ENCODE measurements at regions not wholly inside any gene's neighbourhood (a gene's known extent, or its start where the extent isn't known, plus 50 kb on each side); places are given as distances from the start of the nearest gene placed in this dataset.

DNA sequence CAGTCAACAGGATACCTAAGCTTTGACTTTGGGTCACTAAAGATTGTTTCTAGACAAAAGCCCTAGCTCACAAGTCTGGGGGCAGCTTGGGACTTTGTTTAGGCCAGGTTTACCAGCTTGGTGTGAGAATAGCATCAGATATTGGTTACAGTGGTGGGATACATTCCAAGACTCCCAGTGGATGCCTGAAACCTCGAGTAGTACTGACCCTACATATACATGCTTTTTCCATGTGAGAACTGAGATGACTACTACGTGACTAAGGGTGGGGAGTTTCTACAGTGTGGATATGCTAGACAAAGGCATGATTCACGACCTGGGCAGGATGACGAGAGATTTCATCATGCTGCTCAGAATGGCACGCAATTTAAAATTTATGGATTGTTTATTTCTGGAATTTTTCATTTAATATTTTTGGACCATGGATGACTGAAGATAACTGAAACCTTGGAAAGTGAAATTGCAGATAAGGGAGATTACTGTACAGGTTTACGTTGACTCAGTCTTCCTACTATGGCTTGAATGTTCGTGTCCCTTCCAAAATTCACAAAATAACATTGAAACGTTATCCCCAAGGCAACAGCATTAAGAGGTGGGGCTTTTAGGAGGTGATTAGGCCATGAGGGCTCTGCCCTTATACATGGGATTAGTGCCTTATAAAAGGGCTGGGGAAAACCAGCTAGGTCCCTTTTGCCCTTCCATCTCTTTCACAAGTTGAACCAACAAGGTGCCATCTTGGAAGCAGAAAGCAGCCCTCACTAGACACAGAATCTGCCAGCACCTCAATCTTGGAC is 50.2 kb upstream of the CTAGE1 start:
- Mint-ChIP-seq H3K27me3 (peaks cover 0 to 12% of the 10 kb centered on the region in 2 donors), H3K9me3 (no peaks in the 10 kb centered on the region), H3K36me3 (ENCODE audit: insufficient read depth) (no peaks in the 10 kb centered on the region), H3K27ac (no peak overlapping the region), H3K4me3 (no peak overlapping the region), H3K4me1 (ENCODE audit: low read depth in 2 of 2) (peaks cover 14 to 21% of the 10 kb centered on the region in 2 donors)
- DNase-seq (no peak), ATAC-seq (replicated peaks) (no peak)

DNA sequence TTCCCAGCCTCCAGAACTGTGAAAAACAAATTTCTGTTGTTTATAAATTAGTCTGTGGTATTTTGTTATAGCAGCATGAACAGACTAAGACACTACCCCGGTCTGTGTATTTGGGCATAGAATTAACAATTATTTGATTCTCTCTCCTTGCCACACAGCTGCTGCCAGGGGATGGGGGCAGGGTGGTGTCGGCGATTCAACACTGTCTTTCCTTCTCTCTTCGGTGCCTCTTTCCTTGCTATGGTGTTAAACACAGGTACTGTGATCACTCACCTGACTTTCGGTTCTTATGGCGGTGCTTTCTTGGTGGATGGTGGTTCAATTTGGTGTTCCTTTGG is 50.8 kb upstream of the CTAGE1 start:
- no peak overlapping the region for H3K27ac Mint-ChIP-seq
- no peaks in the 10 kb centered on the region for H3K36me3 Mint-ChIP-seq (ENCODE audit: insufficient read depth)
- no peaks in the 10 kb centered on the region for H3K9me3 Mint-ChIP-seq
- no peak overlapping the region for H3K4me3 Mint-ChIP-seq
- H3K4me1 Mint-ChIP-seq (ENCODE audit: low read depth in 2 of 2) = peaks cover 14 to 25% of the 10 kb centered on the region in 2 donors
- DNase-seq (no peak), ATAC-seq (replicated peaks) (no peak)
- peaks cover 0 to 18% of the 10 kb centered on the region in 2 donors for H3K27me3 Mint-ChIP-seq

DNA sequence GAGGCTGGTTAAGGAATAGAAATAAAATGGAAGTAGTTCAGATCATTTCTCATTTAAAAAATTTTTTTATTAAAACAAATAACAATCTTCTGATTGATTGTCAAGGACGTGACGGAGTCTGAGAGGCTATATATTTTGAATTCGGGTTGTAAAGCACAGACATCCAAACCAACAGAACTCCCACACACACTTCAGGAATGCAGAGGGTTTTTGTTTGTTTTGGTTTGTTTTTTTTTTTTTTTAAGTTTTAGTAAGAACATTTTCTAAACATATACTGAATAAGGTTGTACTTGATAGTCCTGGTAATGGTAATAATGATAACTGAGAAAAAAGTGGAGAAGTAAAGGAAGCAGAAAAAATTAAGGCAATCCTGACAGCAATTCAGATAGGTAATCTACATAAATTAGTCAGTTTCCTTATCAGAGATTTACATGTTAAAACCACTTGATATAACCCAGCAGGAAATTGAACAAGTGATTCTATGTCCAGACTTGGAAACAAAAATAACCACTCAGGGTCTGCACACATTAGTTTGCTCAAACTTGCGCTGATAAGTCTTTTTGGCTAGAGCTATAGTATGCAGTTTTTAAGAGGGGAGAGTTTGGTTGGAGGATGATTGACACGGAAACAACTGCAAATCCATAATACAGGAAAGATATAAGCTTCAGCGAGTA is 51.5 kb upstream of the CTAGE1 start:
- no peak for ATAC-seq (replicated peaks)

DNA sequence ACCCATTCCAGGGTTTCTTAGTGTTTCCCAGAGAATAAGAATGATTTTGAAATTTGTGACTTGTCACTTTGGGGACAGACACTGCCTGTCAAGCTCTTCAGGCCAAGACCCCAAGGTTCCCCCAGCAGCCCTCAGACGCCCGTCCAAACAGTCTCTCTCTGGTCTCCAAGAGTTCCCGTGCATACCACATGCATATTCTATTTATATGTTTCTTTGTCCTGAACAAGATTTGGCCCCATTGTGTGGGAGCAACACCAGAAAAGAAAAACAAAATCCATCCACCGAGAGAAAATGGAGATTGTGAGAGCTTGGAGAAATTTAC is 52.2 kb upstream of the CTAGE1 start:
- no peak for DNase-seq
- H3K4me1 Mint-ChIP-seq (ENCODE audit: low read depth in 2 of 2) = peaks cover 14 to 25% of the 10 kb centered on the region in 2 donors
- H3K27ac Mint-ChIP-seq = no peak overlapping the region
- no peaks in the 10 kb centered on the region for H3K36me3 Mint-ChIP-seq (ENCODE audit: insufficient read depth)
- peaks cover 1 to 31% of the 10 kb centered on the region in 2 donors for H3K27me3 Mint-ChIP-seq
- H3K4me3 Mint-ChIP-seq = no peak overlapping the region
- H3K9me3 Mint-ChIP-seq = no peaks in the 10 kb centered on the region
- no peak for ATAC-seq (replicated peaks)

More for the DNA sequence above, 51.5 kb upstream of the CTAGE1 start:
- H3K27me3 Mint-ChIP-seq = peaks cover 0 to 24% of the 10 kb centered on the region in 2 donors
- H3K4me3 Mint-ChIP-seq = no peak overlapping the region
- H3K27ac Mint-ChIP-seq = no peak overlapping the region
- H3K9me3 Mint-ChIP-seq = no peaks in the 10 kb centered on the region
- peaks cover 14 to 25% of the 10 kb centered on the region in 2 donors for H3K4me1 Mint-ChIP-seq (ENCODE audit: low read depth in 2 of 2)
- DNase-seq = no peak
- H3K36me3 Mint-ChIP-seq (ENCODE audit: insufficient read depth) = no peaks in the 10 kb centered on the region

DNA sequence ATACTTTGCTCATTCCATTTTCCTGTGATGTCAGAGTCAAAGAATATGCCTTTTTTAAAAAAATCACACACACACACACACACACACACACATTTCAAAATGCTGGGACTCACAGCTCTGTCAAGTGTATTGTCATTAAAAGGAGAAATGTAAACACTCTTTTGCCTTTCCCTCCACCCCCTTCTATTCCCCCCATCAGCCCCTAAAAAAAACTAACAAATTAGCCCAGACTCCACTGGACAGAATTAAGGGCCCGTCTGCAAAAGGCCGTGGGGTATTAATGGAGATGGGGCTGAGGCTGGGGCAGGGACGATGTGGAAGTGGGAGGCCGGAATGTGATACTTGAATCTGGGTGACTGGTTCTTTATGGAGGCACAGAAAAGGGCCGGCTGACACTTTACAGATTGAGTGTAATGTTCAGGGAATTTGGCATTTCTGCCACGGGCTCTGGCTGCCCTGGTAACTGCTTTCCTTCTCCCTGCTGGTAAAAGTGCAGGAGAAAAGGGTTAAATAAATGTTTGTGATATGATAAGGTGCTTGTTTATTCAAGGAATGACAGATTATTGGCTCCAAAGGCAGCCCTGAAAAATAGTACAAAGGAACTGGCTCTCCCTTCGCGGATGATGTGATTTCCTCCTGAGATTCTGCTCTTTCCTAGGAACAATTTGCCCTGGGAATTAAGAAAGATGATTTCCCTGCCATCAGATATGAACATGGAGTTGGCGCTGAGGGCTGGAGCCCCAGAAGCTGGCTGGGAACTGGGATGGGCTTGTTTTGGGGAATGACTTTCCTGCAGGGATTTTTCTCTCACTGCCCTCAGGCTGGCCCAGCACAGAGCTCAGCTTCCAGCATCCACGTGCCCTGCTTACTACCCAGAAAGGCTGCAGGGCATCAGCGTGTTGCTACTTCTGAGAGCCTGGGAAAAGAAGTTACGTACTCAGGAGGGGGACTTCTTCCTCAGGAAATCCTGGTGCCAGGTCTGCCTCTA is 52.8 kb upstream of the CTAGE1 start:
- Mint-ChIP-seq H3K4me3 (no peak overlapping the region), H3K27me3 (peaks cover 6 to 36% of the 10 kb centered on the region in 2 donors), H3K36me3 (ENCODE audit: insufficient read depth) (no peaks in the 10 kb centered on the region), H3K27ac (no peak overlapping the region), H3K4me1 (ENCODE audit: low read depth in 2 of 2) (peaks cover 14 to 20% of the 10 kb centered on the region in 2 donors), H3K9me3 (no peaks in the 10 kb centered on the region)
- ATAC-seq (replicated peaks) = no peak
- no peak for DNase-seq

DNA sequence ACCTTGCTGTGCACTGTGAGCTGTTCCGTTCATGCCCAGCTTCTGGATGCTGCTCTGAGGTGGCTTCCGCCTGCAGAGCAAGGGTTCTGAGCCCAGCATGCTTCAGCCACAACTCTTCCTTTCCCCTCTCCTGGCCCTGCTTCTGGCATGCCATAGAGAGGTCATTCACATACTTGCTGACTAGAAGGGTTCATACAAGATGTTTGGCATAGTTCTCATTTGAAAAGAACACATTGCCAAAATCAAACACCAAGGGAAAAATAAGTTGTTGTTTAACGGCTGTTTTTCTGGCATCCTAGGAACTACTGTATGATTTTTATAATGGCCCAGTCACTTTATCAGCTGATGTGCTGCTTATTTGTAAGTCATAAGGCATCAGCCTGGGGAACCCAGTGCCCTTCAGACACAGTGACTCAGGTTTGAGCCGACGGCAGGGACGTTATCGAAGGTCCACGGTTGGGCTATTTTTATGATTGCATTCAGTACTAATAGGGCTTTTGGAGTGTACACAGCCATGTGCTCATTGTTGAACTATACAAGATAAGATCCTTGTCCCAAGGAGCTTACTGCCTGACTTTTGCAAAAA is 53.9 kb upstream of the CTAGE1 start:
- DNase-seq (no peak), ATAC-seq (replicated peaks) (no peak)
- Mint-ChIP-seq H3K27me3 (peaks cover 11 to 44% of the 10 kb centered on the region in 2 donors), H3K9me3 (no peaks in the 10 kb centered on the region), H3K4me3 (no peak overlapping the region), H3K27ac (no peak overlapping the region), H3K36me3 (ENCODE audit: insufficient read depth) (peaks cover 2% of the 10 kb centered on the region), H3K4me1 (ENCODE audit: low read depth in 2 of 2) (peaks cover 6 to 10% of the 10 kb centered on the region in 2 donors)

DNA sequence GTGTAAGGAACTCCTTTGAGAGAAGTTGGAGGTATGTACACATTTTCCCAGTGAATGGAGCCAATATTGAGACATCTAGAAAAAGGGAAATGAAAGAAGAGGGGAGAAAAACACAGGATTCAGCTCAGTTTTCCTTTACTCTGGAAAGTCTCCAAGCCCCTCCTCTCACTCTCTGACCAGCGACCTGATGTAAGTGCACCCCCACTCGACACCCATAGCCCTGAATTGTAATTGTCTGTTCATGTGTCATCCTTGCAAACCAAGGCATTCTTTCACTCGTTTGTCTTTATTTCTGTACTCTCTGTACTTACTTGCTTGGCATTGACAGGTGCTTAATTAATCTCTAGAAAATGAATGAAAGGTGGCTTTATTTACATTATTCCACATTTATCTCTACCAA is 55.7 kb upstream of the CTAGE1 start:
- no peak overlapping the region for H3K27ac Mint-ChIP-seq
- DNase-seq (no peak), ATAC-seq (replicated peaks) (no peak)
- peaks cover 0 to 4% of the 10 kb centered on the region in 2 donors for H3K4me1 Mint-ChIP-seq (ENCODE audit: low read depth in 2 of 2)
- peaks cover 3% of the 10 kb centered on the region for H3K36me3 Mint-ChIP-seq (ENCODE audit: insufficient read depth)
- peaks cover 13 to 53% of the 10 kb centered on the region in 2 donors for H3K27me3 Mint-ChIP-seq
- no peaks in the 10 kb centered on the region for H3K9me3 Mint-ChIP-seq
- H3K4me3 Mint-ChIP-seq = no peak overlapping the region

DNA sequence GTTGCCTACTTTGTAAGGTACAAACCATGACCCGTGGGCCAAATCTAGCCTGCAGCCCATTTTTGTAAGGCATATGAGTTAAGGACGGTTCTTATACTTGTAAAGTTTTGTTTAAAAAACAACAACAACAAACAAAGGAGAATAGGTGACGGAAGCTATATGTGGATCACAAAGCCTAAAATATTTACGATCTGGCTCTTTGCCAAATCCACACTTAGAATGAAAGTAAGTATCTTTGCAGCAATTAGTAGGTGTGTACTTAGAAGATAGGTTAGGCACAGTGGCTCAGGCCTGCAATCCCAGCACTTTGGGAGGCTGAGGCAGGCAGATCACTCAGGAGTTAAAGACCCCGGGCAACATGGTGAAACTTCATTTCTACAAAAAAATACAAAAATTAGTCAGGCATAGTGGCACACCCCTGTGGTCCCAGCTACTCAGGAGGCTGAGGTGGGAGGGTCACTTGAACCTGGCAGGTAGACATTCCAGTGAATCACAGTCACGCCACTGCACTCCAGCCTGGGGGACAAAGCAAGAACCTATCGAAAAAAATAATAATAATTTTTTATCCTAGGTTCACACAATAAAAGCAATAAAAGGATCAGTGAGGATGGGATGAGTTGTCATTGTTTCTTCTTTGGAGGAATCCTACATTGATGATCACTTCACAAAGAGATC is 57.8 kb upstream of the CTAGE1 start:
- ATAC-seq (replicated peaks) (no peak), DNase-seq (no peak)
- no peak overlapping the region for H3K27ac Mint-ChIP-seq
- H3K4me3 Mint-ChIP-seq = no peak overlapping the region
- peaks cover 3% of the 10 kb centered on the region for H3K36me3 Mint-ChIP-seq (ENCODE audit: insufficient read depth)
- peaks cover 0 to 4% of the 10 kb centered on the region in 2 donors for H3K4me1 Mint-ChIP-seq (ENCODE audit: low read depth in 2 of 2)
- peaks cover 13 to 53% of the 10 kb centered on the region in 2 donors for H3K27me3 Mint-ChIP-seq
- H3K9me3 Mint-ChIP-seq = no peaks in the 10 kb centered on the region

DNA sequence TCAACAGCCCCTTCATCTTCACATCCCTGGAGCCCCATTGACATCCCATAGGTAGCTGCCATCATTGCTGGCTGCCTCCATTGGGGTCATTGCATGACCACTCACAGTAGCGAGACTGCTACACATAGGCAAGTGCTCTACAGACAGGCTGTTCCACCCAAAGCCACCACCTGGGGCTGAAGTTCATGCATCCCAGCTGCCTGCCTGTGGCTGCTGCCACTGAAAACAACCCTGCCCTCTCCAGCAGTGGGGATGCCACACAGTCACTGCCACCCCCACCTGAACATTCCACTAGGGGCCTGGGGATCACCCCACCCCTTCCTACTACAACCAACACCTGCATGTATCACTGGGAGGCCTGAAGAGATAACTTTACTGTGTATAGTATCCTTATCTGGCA is 59.5 kb upstream of the CTAGE1 start:
- DNase-seq (no peak), ATAC-seq (replicated peaks) (no peak)
- Mint-ChIP-seq H3K4me3 (no peak overlapping the region), H3K4me1 (ENCODE audit: low read depth in 2 of 2) (peaks cover 0 to 4% of the 10 kb centered on the region in 2 donors), H3K27me3 (peaks cover 13 to 48% of the 10 kb centered on the region in 2 donors), H3K27ac (no peak overlapping the region), H3K9me3 (peaks cover 0 to 2% of the 10 kb centered on the region in 2 donors), H3K36me3 (ENCODE audit: insufficient read depth) (peaks cover 3% of the 10 kb centered on the region)

DNA sequence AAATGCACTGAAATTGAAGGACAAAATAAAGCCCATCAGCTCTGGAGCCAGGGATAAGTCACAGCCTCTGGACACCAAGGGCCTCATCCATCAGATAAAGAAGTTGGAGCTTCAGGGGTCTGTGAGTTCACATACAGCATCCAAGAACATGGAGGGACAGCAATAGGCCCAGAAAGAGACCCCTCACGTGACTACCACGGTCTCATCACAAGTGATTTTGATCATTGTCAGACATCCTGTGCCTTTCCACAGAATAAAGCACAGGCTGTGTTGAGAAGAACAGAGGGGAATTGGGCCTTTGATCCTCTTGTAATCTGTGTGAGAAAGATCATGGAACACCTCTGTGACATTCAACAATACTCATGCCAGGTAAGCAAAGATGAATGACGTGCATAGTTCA is 65.2 kb upstream of the CTAGE1 start:
- Mint-ChIP-seq H3K4me1 (ENCODE audit: low read depth in 2 of 2) (no peaks in the 10 kb centered on the region), H3K27me3 (no peaks in the 10 kb centered on the region), H3K9me3 (peaks cover 0 to 2% of the 10 kb centered on the region in 2 donors), H3K27ac (no peak overlapping the region), H3K4me3 (no peak overlapping the region), H3K36me3 (ENCODE audit: insufficient read depth) (no peaks in the 10 kb centered on the region)
- ATAC-seq (replicated peaks) (no peak), DNase-seq (no peak)

DNA sequence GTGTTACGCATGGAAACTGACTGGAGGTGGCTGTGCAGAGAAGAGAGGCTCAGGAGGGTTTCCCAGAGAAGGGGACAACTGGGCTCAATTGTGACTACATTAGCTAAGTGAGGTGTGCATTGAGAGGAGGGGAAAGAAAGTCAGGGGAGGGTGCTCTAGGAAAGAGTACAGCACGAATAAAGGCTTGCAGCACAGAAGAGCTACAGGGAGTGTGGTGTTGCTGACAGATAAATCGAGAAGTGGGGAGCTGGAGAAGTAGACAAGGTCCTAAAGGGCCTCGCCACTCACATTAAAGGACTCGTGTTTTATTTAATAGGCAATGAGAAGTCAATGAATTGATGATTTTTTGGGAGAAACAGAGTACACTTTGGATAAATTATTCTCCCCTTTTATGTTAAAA is 65.7 kb upstream of the CTAGE1 start:
- Mint-ChIP-seq H3K4me3 (no peak overlapping the region), H3K4me1 (ENCODE audit: low read depth in 2 of 2) (no peaks in the 10 kb centered on the region), H3K27me3 (peaks cover under 1 to 2% of the 10 kb centered on the region in 2 donors), H3K27ac (no peak overlapping the region), H3K9me3 (peaks cover 0 to 2% of the 10 kb centered on the region in 2 donors), H3K36me3 (ENCODE audit: insufficient read depth) (no peaks in the 10 kb centered on the region)
- ATAC-seq (replicated peaks) (no peak), DNase-seq (no peak)

DNA sequence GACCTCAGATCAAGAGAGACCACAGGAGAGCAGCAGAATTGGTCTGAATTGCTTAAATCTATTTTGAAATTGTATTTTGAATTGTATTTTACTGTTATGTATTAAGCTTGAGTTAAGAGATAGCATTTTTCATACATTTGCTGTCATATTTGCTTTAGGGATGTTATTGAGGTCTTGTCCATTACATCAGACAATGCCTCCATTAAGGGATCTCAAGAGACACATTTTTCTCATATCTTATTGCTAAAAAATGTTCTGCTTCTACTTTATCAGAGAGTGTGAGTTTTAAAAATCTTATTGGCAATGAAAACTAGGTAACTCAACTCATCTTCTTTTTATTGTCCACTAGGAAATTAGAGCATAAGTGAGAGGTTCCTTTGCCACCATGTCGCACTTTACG is 66.8 kb upstream of the CTAGE1 start:
- no peak overlapping the region for H3K27ac Mint-ChIP-seq
- H3K27me3 Mint-ChIP-seq = peaks cover 10% of the 10 kb centered on the region in 2 donors
- H3K4me1 Mint-ChIP-seq (ENCODE audit: low read depth in 2 of 2) = no peaks in the 10 kb centered on the region
- ATAC-seq (replicated peaks) = no peak
- no peaks in the 10 kb centered on the region for H3K36me3 Mint-ChIP-seq (ENCODE audit: insufficient read depth)
- H3K9me3 Mint-ChIP-seq = peaks cover 0 to 2% of the 10 kb centered on the region in 2 donors
- DNase-seq = no peak
- no peak overlapping the region for H3K4me3 Mint-ChIP-seq

Measured in effector memory CD8-positive, alpha-beta T cell (primary cell).